Urinary bladder (tissue), 3 donors: ENCODE measurements at regions not wholly inside any gene's neighbourhood (a gene's known extent, or its start where the extent isn't known, plus 50 kb on each side); places are given as distances from the start of the nearest gene placed in this dataset.

Source experiments
- DNase-seq: peaks from one replicate; pipeline ENCODE4 v3.0.0-alpha.2; 2015; ENCODE audit errors: extremely low spot score
- H3K27ac ChIP-seq: one replicate; pipeline ENCODE4 v1.5.1; 2013; ENCODE audit warnings: low read depth, mild to moderate bottlenecking, moderate library complexity
- H3K36me3 ChIP-seq: one replicate; pipeline ENCODE4 v1.6.1; 2013; ENCODE audit warnings: mild to moderate bottlenecking, moderate library complexity; ENCODE audit not compliant: insufficient read depth
- H3K4me1 ChIP-seq: one replicate; pipeline ENCODE4 v1.6.1; 2013; ENCODE audit warnings: mild to moderate bottlenecking, moderate library complexity; ENCODE audit not compliant: insufficient read depth
- H3K4me3 ChIP-seq: one replicate; pipeline ENCODE4 v1.5.1; 2013; ENCODE audit warnings: low read depth, low read length
- WGBS: extraction: QIAGEN DNeasy Blood & Tissue Kit; methylation state at CpG from one replicate; pipeline ENCODE4 v1.1.7; 2013; 5-methylcytosine and 5-hydroxymethylcytosine counted together
- donor health status: healthy with polysubstance abuse.
- donor health status: healthy.

DNA sequence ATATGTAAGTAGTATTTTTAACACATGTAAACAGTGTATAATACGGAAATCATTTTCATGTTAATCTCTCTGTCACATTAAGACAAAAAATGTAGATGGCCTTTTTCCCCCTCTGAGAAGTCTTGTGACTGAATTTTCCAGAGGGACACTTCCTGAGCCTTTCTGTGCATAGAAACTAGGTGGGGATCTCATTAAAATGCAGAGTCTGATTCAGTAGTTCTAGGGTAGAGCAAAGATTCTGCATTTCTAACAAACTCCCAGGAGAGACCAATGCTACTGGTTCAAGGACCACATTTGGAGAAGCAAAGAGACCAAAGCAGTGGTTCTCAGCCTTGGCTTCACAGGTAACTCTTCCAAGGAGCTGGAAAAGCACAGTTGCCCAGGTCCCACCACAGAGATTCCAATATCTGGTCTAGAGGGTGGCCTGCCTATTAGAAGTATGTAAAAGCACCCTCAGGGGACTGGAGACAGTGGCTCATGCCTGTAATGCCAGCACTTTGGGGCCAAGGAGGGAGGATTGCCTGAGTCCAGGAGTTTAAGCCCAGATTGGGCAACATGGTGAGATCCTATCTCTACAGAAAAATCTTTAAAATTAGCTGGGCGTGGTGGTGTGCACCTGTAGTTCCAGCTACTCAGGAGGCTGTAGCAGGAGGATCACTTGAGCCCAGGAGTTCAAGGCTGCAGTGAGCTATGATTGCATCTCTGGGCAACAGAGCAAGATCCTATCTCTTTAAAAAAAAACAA, 378.5 kb downstream of the KIF16B start:
- H3K4me1 ChIP-seq, result no peaks in the 10 kb centered on the region
- H3K36me3 ChIP-seq, result no peaks in the 10 kb centered on the region
- H3K4me3 ChIP-seq, result no peak overlapping the region
- 80% methylated on average over 2 of the region's 2 CpGs for WGBS
- no peak for DNase-seq
- H3K27ac ChIP-seq, result no peak overlapping the region

DNA sequence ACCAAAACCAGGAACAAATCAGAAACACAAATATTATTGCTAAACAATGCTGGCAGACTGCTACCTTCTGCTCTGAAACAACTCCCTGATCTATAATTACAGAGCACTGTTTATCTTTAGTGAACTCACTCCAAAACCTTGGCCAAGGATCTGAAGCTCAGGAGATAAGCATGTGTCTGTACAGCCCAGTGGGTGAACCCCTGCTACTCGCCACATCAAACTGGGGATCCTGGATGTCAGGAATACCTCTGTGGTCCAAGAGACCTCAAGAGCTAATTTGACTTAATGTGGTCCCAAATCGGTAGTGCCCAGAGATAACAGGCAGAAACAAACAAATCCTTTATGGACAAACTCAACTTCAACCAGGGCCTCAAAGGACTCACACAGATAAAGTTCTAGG, 381.8 kb downstream of the KIF16B start:
- H3K4me3 ChIP-seq, result no peak overlapping the region
- WGBS, result 35% methylated on average over 2 of the region's 2 CpGs
- no peak for DNase-seq
- H3K36me3 ChIP-seq, result no peaks in the 10 kb centered on the region
- no peak overlapping the region for H3K27ac ChIP-seq
- H3K4me1 ChIP-seq, result no peaks in the 10 kb centered on the region

DNA sequence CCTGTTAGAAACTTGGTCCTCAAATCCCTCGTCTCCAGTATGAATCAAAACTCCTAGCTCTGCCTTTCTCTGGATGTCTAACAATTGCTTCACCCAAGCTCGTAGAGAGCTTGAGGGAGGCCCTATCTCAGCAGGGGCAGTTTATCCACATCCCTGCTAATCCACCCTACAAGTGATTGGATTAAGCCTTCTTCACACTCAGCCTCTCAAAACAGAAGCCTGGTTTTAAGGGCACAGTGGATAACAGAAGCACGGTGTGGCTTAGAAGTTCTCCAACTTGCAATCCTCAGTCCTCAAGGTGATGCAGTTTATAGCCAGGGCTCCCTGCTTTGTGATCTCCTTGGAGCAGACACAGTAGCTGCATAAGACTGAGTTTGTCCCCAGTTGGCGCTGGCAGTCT, 383.9 kb downstream of the KIF16B start:
- Histone ChIP-seq H3K4me3 (no peak overlapping the region), H3K4me1 (no peaks in the 10 kb centered on the region), H3K27ac (no peak overlapping the region), H3K36me3 (no peaks in the 10 kb centered on the region)
- WGBS, result 57% methylated on average over 4 of the region's 4 CpGs
- DNase-seq, result no peak

DNA sequence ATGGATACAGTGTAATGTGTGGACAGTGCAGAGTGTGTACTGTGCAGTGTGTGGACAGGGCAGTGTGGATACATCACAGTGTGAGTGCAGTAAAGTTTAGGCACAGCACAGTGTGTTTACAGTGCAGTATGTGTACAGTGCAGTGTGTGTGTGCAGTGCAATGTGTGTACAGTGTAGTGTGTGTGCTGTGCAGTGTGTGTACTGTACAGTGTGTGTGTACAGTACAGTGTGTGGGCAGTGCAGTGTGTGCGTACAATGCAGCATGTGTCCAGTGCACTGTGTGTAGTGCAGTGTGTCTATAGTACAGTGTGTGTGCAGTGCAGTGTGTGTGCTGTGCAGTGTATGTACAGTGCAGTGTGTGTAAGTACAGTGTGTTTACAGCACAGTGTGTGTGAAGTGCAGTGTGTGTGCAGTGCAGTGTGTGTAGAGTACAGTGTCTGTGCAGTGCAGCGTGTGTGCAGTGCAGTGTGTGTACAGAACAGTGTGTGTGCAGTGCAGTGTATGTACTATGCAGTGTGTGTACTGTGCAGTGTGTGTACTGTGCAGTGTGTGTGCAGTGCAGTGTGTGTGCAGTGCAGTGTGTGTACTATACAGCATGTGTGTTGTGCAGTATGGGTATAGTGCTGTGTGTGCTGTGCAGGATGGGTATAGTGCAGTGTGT, 385.2 kb downstream of the KIF16B start:
- no peak overlapping the region for H3K4me3 ChIP-seq
- WGBS, result 100% methylated on average over 2 of the region's 2 CpGs
- H3K36me3 ChIP-seq, result no peaks in the 10 kb centered on the region
- no peak overlapping the region for H3K27ac ChIP-seq
- H3K4me1 ChIP-seq, result no peaks in the 10 kb centered on the region
- no peak for DNase-seq

DNA sequence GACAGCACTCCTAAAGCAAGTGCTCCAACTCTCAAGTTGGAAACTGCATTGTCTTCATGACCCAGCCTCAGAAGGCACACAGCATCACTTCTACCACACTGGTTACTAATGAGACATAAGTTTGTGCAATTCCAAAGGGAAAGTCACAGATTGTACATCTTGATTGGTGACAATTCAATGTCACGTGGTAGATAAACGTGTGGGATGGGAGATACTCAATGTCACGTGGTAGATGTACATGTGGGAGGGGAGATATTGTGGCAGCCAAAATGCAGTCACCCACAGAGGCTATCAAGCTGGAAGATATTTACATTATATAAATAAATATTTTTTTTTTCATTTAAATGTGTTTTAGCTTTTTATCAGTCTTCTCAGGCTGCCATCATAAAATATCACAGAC, 393.3 kb downstream of the KIF16B start:
- no peak overlapping the region for H3K4me3 ChIP-seq
- no peaks in the 10 kb centered on the region for H3K36me3 ChIP-seq
- DNase-seq, result no peak
- H3K4me1 ChIP-seq, result no peaks in the 10 kb centered on the region
- H3K27ac ChIP-seq, result no peak overlapping the region
- 90% methylated on average over 3 of the region's 3 CpGs for WGBS

DNA sequence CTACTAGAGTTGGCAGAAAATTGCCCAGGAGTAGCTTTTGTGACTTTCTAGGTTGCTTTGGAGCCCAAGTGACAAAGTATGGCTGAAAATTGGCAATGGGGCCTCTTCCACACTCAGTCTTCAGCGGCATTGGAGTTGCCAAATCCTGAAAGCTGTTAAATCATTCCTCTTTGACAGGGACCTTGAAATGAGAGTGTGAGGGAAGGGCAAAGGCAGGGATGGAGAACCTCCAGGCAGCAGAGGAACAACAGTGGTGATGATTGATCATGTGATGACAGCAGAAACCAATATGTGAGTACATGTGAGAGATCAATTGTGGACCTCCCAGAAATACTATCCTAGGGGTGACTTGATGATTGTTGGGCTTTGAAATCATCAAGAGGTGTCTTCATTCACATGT, 393.9 kb downstream of the KIF16B start:
- H3K27ac ChIP-seq, result no peak overlapping the region
- no peak for DNase-seq
- H3K36me3 ChIP-seq, result no peaks in the 10 kb centered on the region
- H3K4me3 ChIP-seq, result no peak overlapping the region
- H3K4me1 ChIP-seq, result no peaks in the 10 kb centered on the region
- 45% methylated on average over 1 of the region's 1 CpG for WGBS

DNA sequence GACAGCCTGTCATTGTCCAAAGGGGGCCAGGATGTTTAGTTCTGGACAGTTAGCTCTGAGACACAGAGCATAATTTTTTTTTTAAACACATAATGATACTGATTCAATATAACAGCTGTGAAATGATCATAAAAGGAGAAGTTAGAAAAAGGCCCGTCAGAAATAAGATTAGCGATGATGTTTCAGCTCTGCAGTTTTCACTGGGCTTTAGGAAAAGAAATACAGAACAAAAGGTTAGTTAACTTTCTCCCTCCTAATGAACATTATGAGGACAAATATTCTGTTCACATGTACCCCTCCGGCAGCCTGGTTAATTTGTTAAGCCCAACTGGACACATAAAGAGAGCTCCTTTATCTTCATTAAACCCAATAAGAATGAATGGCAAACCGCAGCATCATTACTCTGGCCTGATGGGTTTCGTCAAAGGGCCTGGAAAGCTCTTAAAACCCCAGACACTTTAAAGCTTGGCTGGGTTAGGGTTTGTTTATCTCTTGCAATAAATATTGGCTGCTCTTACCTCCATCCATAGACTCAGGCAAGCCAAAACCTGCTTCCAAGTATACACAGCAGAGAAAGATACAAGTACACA, 394.6 kb downstream of the KIF16B start:
- Histone ChIP-seq H3K27ac (no peak overlapping the region), H3K36me3 (no peaks in the 10 kb centered on the region), H3K4me1 (no peaks in the 10 kb centered on the region), H3K4me3 (no peak overlapping the region)
- peak; percentile 57 for DNase-seq
- WGBS, result 26% methylated on average over 5 of the region's 5 CpGs

DNA sequence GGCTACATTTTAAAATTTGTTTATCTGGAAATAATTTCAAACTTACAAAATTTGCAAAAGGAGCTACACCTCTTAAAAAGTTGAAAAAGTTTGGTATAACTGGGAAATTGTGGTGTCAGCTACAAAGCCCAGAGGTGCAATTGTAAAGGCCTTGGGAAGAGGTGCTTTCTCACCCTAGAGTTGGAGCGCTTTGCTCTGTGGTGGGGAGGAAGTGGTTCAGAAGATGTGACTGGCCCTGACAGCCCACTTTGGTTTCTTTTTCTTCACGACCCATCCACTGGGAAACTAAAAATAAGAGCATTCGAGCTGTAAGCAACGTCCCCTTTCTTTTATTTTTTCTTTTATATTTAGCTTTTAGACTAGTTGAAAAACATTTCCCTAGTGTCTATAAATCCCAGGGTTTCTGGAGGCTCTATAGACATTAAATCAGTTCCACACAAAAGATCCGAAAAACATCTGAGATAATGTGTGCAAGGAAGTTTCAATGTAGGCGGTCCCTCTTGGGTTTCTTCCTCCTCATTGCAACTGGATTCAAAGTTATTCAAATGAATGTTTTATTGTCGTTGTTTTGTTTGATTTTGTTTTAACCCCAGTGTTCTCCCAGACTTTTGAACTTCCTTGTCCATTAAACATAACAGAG, 397.8 kb downstream of the KIF16B start:
- no peak overlapping the region for H3K27ac ChIP-seq
- H3K4me3 ChIP-seq, result no peak overlapping the region
- no peaks in the 10 kb centered on the region for H3K36me3 ChIP-seq
- H3K4me1 ChIP-seq, result no peaks in the 10 kb centered on the region
- DNase-seq, result no peak
- WGBS, result 78% methylated on average over 7 of the region's 7 CpGs

DNA sequence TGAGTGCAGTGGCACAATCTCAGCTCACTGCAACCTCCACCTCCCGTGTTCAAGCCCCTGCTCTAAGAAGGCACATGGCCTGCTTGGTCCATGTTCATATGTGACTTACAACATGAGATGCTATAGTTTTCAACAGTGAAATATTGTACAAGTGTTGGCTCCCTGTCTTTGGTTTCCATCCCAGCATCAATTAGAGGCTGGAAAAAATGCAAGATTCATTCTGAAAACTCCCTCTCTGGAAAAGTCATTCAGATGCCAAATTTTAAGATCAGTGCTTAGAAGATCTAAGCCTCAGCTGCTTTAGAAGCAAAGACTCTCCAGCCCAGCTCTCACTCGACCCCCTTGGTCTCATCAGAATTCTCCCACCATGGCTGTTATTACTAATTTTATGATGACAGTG, 398.9 kb downstream of the KIF16B start:
- 70% methylated on average over 2 of the region's 2 CpGs for WGBS

DNA sequence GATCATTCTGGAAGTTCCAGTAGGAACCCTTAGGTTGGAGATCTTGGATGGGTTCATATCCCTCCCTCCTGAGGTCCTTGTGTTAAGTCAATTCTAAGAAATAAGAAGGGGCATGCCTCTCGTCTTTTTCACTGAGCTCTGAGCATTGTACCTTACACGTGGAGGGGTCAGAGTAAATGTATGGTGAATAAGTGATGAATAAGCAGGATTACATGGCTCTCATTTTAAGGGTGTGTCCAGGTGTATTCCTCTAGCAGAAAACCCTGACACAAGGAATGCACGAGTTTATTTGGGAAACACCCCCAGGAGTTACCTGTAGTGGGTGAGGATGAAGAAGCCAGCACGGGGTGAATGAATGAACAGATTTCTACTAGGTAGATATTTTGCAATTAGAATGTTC, 400.2 kb downstream of the KIF16B start:
- DNase-seq, result no peak
- Histone ChIP-seq H3K4me1 (no peaks in the 10 kb centered on the region), H3K4me3 (no peak overlapping the region), H3K27ac (no peak overlapping the region), H3K36me3 (no peaks in the 10 kb centered on the region)
- 82% methylated on average over 4 of the region's 4 CpGs for WGBS

More for the DNA sequence above, 398.9 kb downstream of the KIF16B start:
- Histone ChIP-seq H3K4me3 (no peak overlapping the region), H3K27ac (no peak overlapping the region), H3K4me1 (no peaks in the 10 kb centered on the region), H3K36me3 (no peaks in the 10 kb centered on the region)
- peak; percentile 23 for DNase-seq

DNA sequence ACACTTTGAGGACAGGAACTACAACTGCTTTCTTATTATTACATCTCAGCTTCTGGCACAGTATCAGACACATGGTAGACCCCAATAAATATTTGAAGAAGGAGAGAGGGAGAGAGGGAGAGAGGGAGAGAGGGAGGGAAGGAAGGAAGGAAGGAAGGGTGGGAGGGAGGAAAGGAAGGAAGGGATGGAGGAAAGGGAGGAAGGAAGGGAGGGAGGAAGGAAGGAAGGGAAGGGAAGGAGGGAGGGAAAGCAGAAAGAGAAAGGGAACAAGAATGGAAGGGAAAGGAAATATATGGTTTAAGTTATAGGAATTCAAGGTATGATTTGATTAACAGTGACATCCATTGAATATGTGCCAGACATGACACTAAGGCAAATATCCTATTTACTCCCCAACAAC, 402.1 kb downstream of the KIF16B start:
- Histone ChIP-seq H3K27ac (no peak overlapping the region), H3K4me1 (no peaks in the 10 kb centered on the region), H3K4me3 (no peak overlapping the region), H3K36me3 (no peaks in the 10 kb centered on the region)
- DNase-seq, result no peak

DNA sequence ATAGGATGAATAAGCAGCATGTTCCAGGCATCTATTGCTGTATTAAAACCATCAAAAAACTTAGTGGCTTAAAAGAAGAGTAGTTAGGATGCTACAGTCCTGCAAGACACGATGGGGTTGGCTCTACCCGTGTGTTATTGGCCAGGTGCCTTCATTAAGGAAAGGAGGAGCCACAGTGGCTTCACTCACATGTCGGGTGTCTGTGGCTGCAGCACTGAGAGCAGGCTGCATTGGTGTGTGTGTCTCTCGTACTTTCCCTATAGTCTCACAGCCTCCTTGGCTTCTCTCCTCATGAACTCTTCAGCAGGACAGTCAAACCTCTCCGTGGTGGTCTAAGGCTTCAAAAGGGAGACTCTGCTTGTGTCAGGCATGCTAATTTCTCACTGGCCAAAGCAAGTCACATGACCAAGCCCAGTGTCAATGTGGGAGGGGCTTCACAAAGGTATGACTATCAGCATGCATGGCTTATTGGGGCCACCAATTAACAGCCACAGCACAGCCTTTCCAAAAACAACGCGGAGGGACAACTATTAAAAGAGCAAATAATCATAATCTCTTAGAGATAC, 402.8 kb downstream of the KIF16B start:
- Histone ChIP-seq H3K27ac (no peak overlapping the region), H3K4me1 (no peaks in the 10 kb centered on the region), H3K36me3 (no peaks in the 10 kb centered on the region), H3K4me3 (no peak overlapping the region)
- WGBS, result 78% methylated on average over 7 of the region's 7 CpGs
- DNase-seq, result no peak

DNA sequence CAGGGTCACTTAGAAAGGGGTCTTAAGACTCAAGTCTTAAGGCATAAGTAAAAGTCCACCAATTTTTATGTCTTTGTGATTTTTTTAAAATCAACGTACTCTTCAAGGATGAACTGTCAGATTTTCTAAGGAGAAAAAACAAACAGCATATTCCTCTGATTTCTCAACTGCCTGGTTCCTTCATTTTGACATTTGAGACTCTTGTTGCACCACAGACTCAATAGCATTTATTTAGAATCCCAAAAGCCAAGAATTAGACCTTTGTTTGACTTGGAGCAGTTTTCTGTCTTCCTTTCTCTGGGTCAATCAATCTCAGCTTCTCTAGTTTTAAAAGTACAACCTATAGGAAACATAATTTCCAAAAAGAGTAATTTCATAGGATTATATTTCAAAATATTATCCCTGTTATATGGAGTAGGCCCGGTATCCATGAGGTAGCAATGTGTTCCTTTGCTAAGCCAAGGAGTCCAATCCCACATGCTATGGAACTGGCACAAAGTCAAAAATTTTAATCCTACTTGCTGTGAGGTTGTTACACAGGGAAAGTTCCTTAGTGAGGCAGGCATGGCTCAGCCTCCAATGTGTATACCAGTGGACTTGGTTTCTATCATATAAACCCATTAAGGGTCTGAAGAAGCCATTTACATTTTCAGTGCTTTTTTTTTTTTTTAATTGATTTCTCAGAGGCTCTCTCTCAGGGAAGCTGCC, 405.7 kb downstream of the KIF16B start:
- no peak for DNase-seq
- Histone ChIP-seq H3K36me3 (no peaks in the 10 kb centered on the region), H3K4me3 (no peak overlapping the region), H3K27ac (no peak overlapping the region), H3K4me1 (no peaks in the 10 kb centered on the region)
- WGBS, result 88% methylated on average over 2 of the region's 2 CpGs
